Rectal smooth muscle tissue (tissue), 1 donor: ENCODE measurements at regions not wholly inside any gene's neighbourhood (a gene's known extent, or its start where the extent isn't known, plus 50 kb on each side); places are given as distances from the start of the nearest gene placed in this dataset.
A peak's percentile ranks its signal among the peaks of the same experiment; 100 is the strongest.
"Not testable (repeated sequence)": the region's sequence is repeated elsewhere in the genome, so short reads cannot be mapped to it uniquely, and the experiment has no call there.

Experiments used
- H3K27ac ChIP-seq: one replicate; pipeline ENCODE4 v1.7.0; 2013; ENCODE audit warnings: low read depth, low read length, inconsistent platforms
- H3K27me3 ChIP-seq: one replicate; pipeline ENCODE4 v1.7.0; 2013; ENCODE audit warnings: low read length; ENCODE audit not compliant: control insufficient read depth, insufficient read depth
- H3K36me3 ChIP-seq: one replicate; pipeline ENCODE4 v1.7.0; 2013; ENCODE audit warnings: low read length; ENCODE audit not compliant: control insufficient read depth, insufficient read depth
- H3K4me1 ChIP-seq: one replicate; pipeline ENCODE4 v1.7.0; 2013; ENCODE audit warnings: low read length; ENCODE audit not compliant: control insufficient read depth, insufficient read depth
- H3K4me3 ChIP-seq: one replicate; pipeline ENCODE4 v1.7.0; 2013; ENCODE audit warnings: low read length
- H3K9ac ChIP-seq: one replicate; pipeline ENCODE4 v1.7.0; 2013; ENCODE audit warnings: low read length

- Histone ChIP-seq H3K27ac (peak overlapping the region; percentile 48), H3K9ac (no peak overlapping the region), H3K4me3 (no peak overlapping the region), H3K27me3 (no peaks in the 10 kb centered on the region), H3K4me1 (peaks cover 20% of the 10 kb centered on the region), H3K36me3 (no peaks in the 10 kb centered on the region)
These were observed 212.5 kb downstream of the TOMM20 start for GRCh38 chr1:234915924-234916675.

- no peaks in the 10 kb centered on the region for H3K27me3 ChIP-seq
- no peak overlapping the region for H3K27ac ChIP-seq
- H3K4me1 ChIP-seq = peaks cover 20% of the 10 kb centered on the region
- H3K9ac ChIP-seq = no peak overlapping the region
- no peaks in the 10 kb centered on the region for H3K36me3 ChIP-seq
- H3K4me3 ChIP-seq = no peak overlapping the region
These were observed 213.9 kb downstream of the TOMM20 start for GRCh38 chr1:234914606-234915290.

- Histone ChIP-seq H3K9ac (no peak overlapping the region), H3K36me3 (no peaks in the 10 kb centered on the region), H3K27me3 (no peaks in the 10 kb centered on the region), H3K27ac (no peak overlapping the region), H3K4me3 (no peak overlapping the region), H3K4me1 (peaks cover 14% of the 10 kb centered on the region)
These were observed 214.9 kb downstream of the TOMM20 start for GRCh38 chr1:234913771-234914170.

GRCh38 chr1:234913278-234913649 lies 215.4 kb downstream of the TOMM20 start:
- Histone ChIP-seq H3K4me1 (peaks cover 9% of the 10 kb centered on the region), H3K9ac (no peak overlapping the region), H3K36me3 (no peaks in the 10 kb centered on the region), H3K4me3 (no peak overlapping the region), H3K27me3 (no peaks in the 10 kb centered on the region), H3K27ac (no peak overlapping the region)

GRCh38 chr1:234912548-234913277 lies 215.9 kb downstream of the TOMM20 start:
- H3K4me1 ChIP-seq = peaks cover 9% of the 10 kb centered on the region
- no peak overlapping the region for H3K9ac ChIP-seq
- no peaks in the 10 kb centered on the region for H3K27me3 ChIP-seq
- H3K36me3 ChIP-seq = no peaks in the 10 kb centered on the region
- H3K4me3 ChIP-seq = no peak overlapping the region
- H3K27ac ChIP-seq = no peak overlapping the region

GRCh38 chr1:234911787-234912186 lies 216.8 kb downstream of the TOMM20 start:
- H3K4me1 ChIP-seq = peaks cover 9% of the 10 kb centered on the region
- no peak overlapping the region for H3K4me3 ChIP-seq
- no peak overlapping the region for H3K9ac ChIP-seq
- H3K36me3 ChIP-seq = no peaks in the 10 kb centered on the region
- H3K27me3 ChIP-seq = no peaks in the 10 kb centered on the region
- H3K27ac ChIP-seq = no peak overlapping the region

- H3K9ac ChIP-seq, H3K4me1 ChIP-seq, H3K36me3 ChIP-seq, H3K4me3 ChIP-seq, H3K27me3 ChIP-seq, H3K27ac ChIP-seq: not testable (repeated sequence)
These were observed 217.5 kb downstream of the TOMM20 start for GRCh38 chr1:234911136-234911535.

- Histone ChIP-seq H3K4me3 (no peak overlapping the region), H3K4me1 (no peaks in the 10 kb centered on the region), H3K27me3 (no peaks in the 10 kb centered on the region), H3K36me3 (no peaks in the 10 kb centered on the region), H3K27ac (no peak overlapping the region), H3K9ac (no peak overlapping the region)
These were observed 218.8 kb downstream of the TOMM20 start for GRCh38 chr1:234909851-234910250.

DNA sequence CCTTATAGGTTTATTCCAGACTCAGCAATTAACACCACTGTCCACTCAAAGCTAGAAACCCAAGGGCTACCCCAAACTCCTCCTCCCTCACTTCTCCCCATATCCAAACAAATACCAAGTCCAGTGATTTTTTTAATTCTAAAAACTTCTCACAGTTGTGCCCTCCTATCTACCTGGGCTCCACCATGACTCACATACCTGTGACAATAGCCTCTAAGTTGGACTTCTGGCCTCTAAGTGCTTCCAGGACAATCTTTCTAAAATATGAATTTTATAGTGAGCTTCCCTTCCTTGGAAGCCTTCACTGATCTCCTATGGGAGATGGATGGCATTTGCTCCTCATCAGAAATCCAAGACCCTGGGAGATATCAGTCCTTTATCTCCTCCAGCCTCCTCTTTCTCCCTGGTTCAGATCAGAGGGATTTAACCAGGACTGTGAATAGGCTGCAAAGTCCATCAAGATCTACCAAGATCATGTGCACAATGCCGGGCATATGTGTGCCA lies 219.3 kb downstream of the TOMM20 start:
- Histone ChIP-seq H3K27ac (no peak overlapping the region), H3K27me3 (no peaks in the 10 kb centered on the region), H3K4me1 (no peaks in the 10 kb centered on the region), H3K9ac (no peak overlapping the region), H3K4me3 (no peak overlapping the region), H3K36me3 (no peaks in the 10 kb centered on the region)

DNA sequence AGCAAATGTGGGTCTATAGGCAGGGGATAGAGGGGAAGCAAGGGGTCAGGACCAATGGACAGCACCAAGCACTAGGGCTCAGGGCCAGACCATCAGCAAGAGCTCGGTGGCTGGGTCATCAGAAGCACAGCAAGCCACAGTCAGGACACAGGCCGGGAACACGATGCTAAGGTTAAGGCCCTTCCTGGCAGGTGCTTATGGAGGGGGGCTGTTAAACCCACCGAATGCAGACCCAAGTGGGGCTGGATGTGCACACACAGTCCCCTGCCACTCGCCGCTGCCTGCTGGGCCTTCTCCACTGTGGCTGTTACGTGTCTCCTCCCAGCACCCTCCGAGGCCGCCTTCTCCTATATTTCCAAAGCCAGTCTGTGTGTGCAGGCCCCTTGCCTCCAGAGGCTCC lies 220.1 kb downstream of the TOMM20 start:
- H3K27me3 ChIP-seq = no peaks in the 10 kb centered on the region
- no peaks in the 10 kb centered on the region for H3K36me3 ChIP-seq
- H3K4me3 ChIP-seq = no peak overlapping the region
- no peak overlapping the region for H3K9ac ChIP-seq
- no peak overlapping the region for H3K27ac ChIP-seq
- H3K4me1 ChIP-seq = no peaks in the 10 kb centered on the region

DNA sequence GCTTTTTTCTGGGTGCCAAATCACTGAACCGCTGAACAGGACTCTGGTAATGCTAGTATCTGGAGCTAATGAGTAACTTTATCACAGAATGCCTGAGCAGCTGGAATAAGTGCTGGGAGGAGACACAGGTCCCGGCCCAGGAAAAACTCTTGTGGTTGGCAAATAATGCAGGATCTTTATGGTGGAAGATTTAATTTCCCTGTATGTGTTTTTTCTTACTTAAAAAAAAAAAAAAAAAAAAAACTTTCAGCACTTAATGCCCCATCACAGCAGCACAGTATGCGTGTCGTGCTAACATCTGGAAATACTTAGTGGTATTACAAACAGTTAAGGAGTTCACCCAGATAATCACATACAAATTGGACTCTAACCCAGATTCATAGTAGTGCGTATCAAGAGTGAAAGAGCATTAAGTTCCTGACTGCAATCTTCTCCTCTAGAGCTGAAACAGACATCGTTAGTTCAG lies 220.7 kb downstream of the TOMM20 start:
- Histone ChIP-seq H3K27me3 (no peaks in the 10 kb centered on the region), H3K4me1 (no peaks in the 10 kb centered on the region), H3K4me3 (no peak overlapping the region), H3K27ac (no peak overlapping the region), H3K9ac (no peak overlapping the region), H3K36me3 (no peaks in the 10 kb centered on the region)

- Histone ChIP-seq H3K4me1 (no peaks in the 10 kb centered on the region), H3K36me3 (no peaks in the 10 kb centered on the region), H3K27me3 (no peaks in the 10 kb centered on the region), H3K9ac (no peak overlapping the region), H3K4me3 (no peak overlapping the region), H3K27ac (no peak overlapping the region)
These were observed 221.3 kb downstream of the TOMM20 start for GRCh38 chr1:234907208-234907939.
